ENCODE measurements at regions not wholly inside any gene's neighbourhood (a gene's known extent, or its start where the extent isn't known, plus 50 kb on each side); places are given as distances from the start of the nearest gene placed in this dataset.

DNA sequence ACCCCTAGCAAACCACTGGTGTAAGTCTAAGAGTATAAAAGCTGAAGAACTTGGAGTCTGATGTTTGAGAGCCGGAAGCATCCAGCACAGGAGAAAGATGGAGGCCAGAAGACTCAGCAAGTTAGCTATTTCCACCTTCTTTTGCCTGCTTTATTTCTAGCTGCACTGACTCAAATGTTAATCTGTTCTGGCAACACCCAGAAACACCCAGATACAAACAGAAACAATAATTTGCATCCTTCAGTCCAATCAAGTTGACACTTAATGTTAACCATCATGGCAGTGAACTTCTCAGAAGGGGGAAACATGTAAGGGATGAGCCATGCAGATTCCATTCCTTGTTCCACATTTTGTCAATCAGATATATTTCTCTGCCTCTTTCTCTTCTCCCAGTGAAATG, 101.8 kb upstream of the FERD3L start:
- no peaks in the 10 kb centered on the region for H3K9me3 ChIP-seq (ENCODE audit: control insufficient read depth, low read depth, low read length)
- Mint-ChIP-seq H3K9me3 (peaks cover 0 to 1% of the 10 kb centered on the region in 2 experiments; a peak in 1 of 5 replicates), H3K4me1 (no peaks in the 10 kb centered on the region), H3K4me3 (no peak overlapping the region), H3K36me3 (ENCODE audit: insufficient read depth in 1 of 3, low read depth in 3 of 3) (no peaks in the 10 kb centered on the region; a peak in 1 of 7 replicates), H3K27me3 (ENCODE audit: low read depth) (no peaks in the 10 kb centered on the region), H3K27ac (no peak overlapping the region)
- no peaks in the 10 kb centered on the region for H3K79me1 ChIP-seq (ENCODE audit: insufficient read depth, low read depth, low read length, poor library complexity, severe bottlenecking)
- H2BK120ac ChIP-seq (ENCODE audit: low read depth, low read length, poor library complexity, severe bottlenecking): no peak overlapping the region
- H4K91ac ChIP-seq (ENCODE audit: insufficient read length, low read depth, low read length): no peak overlapping the region
- DNase-seq: no peak
- no peaks in the 10 kb centered on the region for H3K27me3 ChIP-seq (ENCODE audit: insufficient read depth, low read length)
- H3K56ac ChIP-seq (ENCODE audit: insufficient read length, low read depth, low read length): no peak overlapping the region
- H3K27ac ChIP-seq (ENCODE audit: insufficient read length, low read depth, low read length): no peak overlapping the region
- no peaks in the 10 kb centered on the region for H4K20me1 ChIP-seq (ENCODE audit: control insufficient read depth, insufficient read depth, insufficient read length)
- H2BK5ac ChIP-seq (ENCODE audit: insufficient read length, low read length): no peak overlapping the region
- no peak overlapping the region for H3K4ac ChIP-seq (ENCODE audit: low read depth, low read length)
- no peak overlapping the region for H4K5ac ChIP-seq (ENCODE audit: insufficient read length, low read depth, low read length)
- H3K4me1 ChIP-seq (ENCODE audit: insufficient read depth, low read length): no peaks in the 10 kb centered on the region
- H3T11ph ChIP-seq (ENCODE audit: low read length): no peak overlapping the region
- H2BK20ac ChIP-seq (ENCODE audit: low read depth, low read length, poor library complexity, severe bottlenecking): no peak overlapping the region
- H3K18ac ChIP-seq (ENCODE audit: insufficient read length, low read depth, low read length): no peak overlapping the region
- H3K23me2 ChIP-seq (ENCODE audit: insufficient read length, low read depth, low read length, poor library complexity, severe bottlenecking): no peaks in the 10 kb centered on the region
- H2AFZ ChIP-seq (ENCODE audit: low read length): no peak overlapping the region
- H2AK5ac ChIP-seq (ENCODE audit: insufficient read length, low read length): no peak overlapping the region
- no peak overlapping the region for H2BK15ac ChIP-seq (ENCODE audit: low read depth, low read length)
- no peak overlapping the region for H3K9ac ChIP-seq (ENCODE audit: extremely low read depth, insufficient read length, low read length)
- TF ChIP-seq CTCF (conservative IDR thresholded peaks at IDR 0.05): no peak
- H4K8ac ChIP-seq (replicated peaks; ENCODE audit: insufficient read length, low read depth, low read length): no peak overlapping the region
- no peak overlapping the region for H3K14ac ChIP-seq (ENCODE audit: insufficient read depth, low read length)
- no peak overlapping the region for H2BK12ac ChIP-seq (ENCODE audit: insufficient read length, low read depth, low read length)
- no peaks in the 10 kb centered on the region for H3K79me2 ChIP-seq (ENCODE audit: insufficient read depth, low read length)
- H3K23ac ChIP-seq (ENCODE audit: insufficient read length, low read depth, low read length): no peak overlapping the region
- no peak overlapping the region for H3K4me2 ChIP-seq (ENCODE audit: insufficient read depth, insufficient read length, low read length)
- WGBS (ENCODE audit: extremely low coverage, insufficient read length, low lambda C conversion rate): no CpG with 5 or more reads among the region's 1 CpG
